Neuron (in vitro differentiated cells): ENCODE measurements at regions not wholly inside any gene's neighbourhood (a gene's known extent, or its start where the extent isn't known, plus 50 kb on each side); places are given as distances from the start of the nearest gene placed in this dataset.
"Not testable (repeated sequence)": the region's sequence is repeated elsewhere in the genome, so short reads cannot be mapped to it uniquely, and the experiment has no call there.

Experiments
- H2AFZ ChIP-seq: one replicate; pipeline ENCODE4 v1.6.1; 2013; ENCODE audit warnings: low read depth, mild to moderate bottlenecking, inconsistent platforms, low read length, moderate library complexity
- H3K27me3 ChIP-seq: one replicate; pipeline ENCODE4 v1.6.1; 2013; ENCODE audit warnings: low read length; ENCODE audit not compliant: insufficient read depth
- H3K36me3 ChIP-seq: one replicate; pipeline ENCODE4 v1.6.1; 2013; ENCODE audit warnings: low read length; ENCODE audit not compliant: insufficient read depth
- H3K4me1 ChIP-seq: one replicate; pipeline ENCODE4 v1.6.1; 2013; ENCODE audit warnings: low read length; ENCODE audit not compliant: insufficient read depth
- H3K4me3 ChIP-seq: 2 replicates; pipeline ENCODE4 v1.5.1; 2013; ENCODE audit warnings: mild to moderate bottlenecking, low read length, moderate library complexity
- H3K9me3 ChIP-seq: one replicate; pipeline ENCODE4 v1.6.1; 2013; ENCODE audit warnings: low read length

DNA sequence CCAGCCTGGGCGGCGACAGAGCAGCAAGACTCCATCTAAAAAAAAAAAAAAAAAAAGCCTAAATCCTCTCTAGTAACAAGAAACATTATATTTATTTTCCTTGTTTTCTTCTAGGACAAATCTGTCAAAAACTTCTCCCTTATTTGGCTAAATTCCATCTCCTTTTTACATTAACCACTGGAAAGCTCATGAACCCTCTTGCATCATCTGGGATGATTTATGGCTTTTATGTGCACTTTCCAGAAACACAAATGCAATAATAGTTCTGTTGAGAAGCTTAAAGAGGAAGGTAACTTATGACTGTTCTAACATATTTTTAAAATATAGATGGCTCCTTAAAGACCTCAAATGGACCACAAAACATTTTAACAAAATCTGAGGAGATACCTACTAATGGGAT, 526.1 kb upstream of the SPTLC3 start:
- H3K36me3 ChIP-seq, result no peaks in the 10 kb centered on the region
- no peaks in the 10 kb centered on the region for H3K4me1 ChIP-seq
- no peak overlapping the region for H3K4me3 ChIP-seq
- H3K27me3 ChIP-seq, result no peaks in the 10 kb centered on the region
- no peak overlapping the region for H2AFZ ChIP-seq
- no peaks in the 10 kb centered on the region for H3K9me3 ChIP-seq

GRCh38 chr20:12502443-12502842, 506.3 kb upstream of the SPTLC3 start:
- H3K4me1 ChIP-seq, result no peaks in the 10 kb centered on the region
- H2AFZ ChIP-seq, result no peak overlapping the region
- no peaks in the 10 kb centered on the region for H3K27me3 ChIP-seq
- no peaks in the 10 kb centered on the region for H3K36me3 ChIP-seq
- no peak overlapping the region for H3K4me3 ChIP-seq
- H3K9me3 ChIP-seq, result no peaks in the 10 kb centered on the region

DNA sequence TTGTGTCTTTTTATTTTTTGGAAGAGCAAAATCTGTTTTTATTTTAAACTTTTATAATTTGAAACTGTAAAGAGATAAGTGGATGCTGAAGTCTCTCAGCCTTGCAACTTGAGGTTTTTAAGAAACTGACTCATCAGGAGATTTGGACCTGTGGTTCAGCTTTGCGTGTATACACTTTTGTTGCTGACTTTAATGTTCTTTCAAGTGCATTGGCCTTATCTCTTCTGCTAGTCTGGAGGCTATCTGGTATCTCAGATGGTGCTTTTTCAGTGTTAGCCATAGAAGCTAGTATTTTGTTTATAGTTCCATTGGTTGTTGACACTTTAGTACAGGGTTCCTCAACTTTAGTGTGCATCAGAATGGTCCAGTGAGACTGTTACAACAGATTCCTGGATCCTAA, 504.0 kb upstream of the SPTLC3 start:
- Histone ChIP-seq H2AFZ (no peak overlapping the region), H3K4me1 (no peaks in the 10 kb centered on the region), H3K9me3 (no peaks in the 10 kb centered on the region), H3K36me3 (no peaks in the 10 kb centered on the region), H3K27me3 (no peaks in the 10 kb centered on the region), H3K4me3 (no peak overlapping the region)

- Histone ChIP-seq H3K27me3 (no peaks in the 10 kb centered on the region), H3K4me3 (no peak overlapping the region), H3K36me3 (no peaks in the 10 kb centered on the region), H3K4me1 (no peaks in the 10 kb centered on the region), H2AFZ (no peak overlapping the region), H3K9me3 (no peaks in the 10 kb centered on the region)
Observed at GRCh38 chr20:12511499-12511898, 497.3 kb upstream of the SPTLC3 start.

DNA sequence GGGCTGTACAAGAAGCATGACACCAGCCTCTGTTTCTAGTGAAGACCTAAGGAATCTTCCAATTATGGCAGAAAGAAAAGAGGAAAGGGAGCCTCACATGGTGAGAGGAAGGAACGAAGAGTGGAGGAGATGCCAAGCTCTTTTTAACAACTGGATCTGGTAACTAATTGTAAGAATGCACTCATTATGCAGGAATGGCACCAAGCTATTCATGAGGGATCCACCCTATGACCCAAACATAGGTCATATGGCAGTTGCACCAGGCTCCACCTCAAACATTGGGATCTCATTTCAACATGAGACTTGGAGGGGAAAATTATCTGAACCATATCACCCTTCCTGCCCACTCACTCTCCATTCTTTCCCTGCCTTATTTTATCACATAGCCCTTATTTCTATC, 496.0 kb upstream of the SPTLC3 start:
- H3K4me3 ChIP-seq, result no peak overlapping the region
- H3K36me3 ChIP-seq, result no peaks in the 10 kb centered on the region
- H2AFZ ChIP-seq, result no peak overlapping the region
- H3K27me3 ChIP-seq, result no peaks in the 10 kb centered on the region
- H3K4me1 ChIP-seq, result no peaks in the 10 kb centered on the region
- no peaks in the 10 kb centered on the region for H3K9me3 ChIP-seq

DNA sequence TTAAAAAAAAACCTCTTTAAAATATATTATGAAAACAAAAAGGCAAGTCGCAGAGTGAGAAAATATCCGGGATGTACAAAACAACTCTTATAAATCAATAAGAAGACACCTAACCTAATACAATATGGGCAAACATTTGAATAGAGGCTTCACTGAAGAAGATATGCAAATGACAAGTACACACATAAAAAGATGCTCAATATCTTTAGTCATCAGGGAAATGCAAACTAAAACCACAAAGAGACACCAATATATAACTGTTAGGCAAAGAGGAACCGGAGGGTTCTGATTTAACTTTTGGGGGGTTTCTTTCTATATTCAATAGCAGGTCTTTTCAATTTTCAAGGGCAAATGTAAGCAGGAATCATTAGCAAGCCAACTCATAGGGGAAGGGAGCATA, 480.7 kb upstream of the SPTLC3 start:
- Histone ChIP-seq H3K36me3 (no peaks in the 10 kb centered on the region), H2AFZ (no peak overlapping the region), H3K27me3 (no peaks in the 10 kb centered on the region), H3K4me3 (no peak overlapping the region), H3K9me3 (no peaks in the 10 kb centered on the region), H3K4me1 (no peaks in the 10 kb centered on the region)

GRCh38 chr20:12528591-12529041, 480.2 kb upstream of the SPTLC3 start:
- Histone ChIP-seq H3K4me1 (no peaks in the 10 kb centered on the region), H2AFZ (no peak overlapping the region), H3K36me3 (no peaks in the 10 kb centered on the region), H3K27me3 (no peaks in the 10 kb centered on the region), H3K9me3 (no peaks in the 10 kb centered on the region), H3K4me3 (no peak overlapping the region)

- no peaks in the 10 kb centered on the region for H3K36me3 ChIP-seq
- no peak overlapping the region for H2AFZ ChIP-seq
- no peaks in the 10 kb centered on the region for H3K9me3 ChIP-seq
- no peak overlapping the region for H3K4me3 ChIP-seq
- no peaks in the 10 kb centered on the region for H3K4me1 ChIP-seq
- no peaks in the 10 kb centered on the region for H3K27me3 ChIP-seq
Observed at GRCh38 chr20:12531626-12532025, 477.1 kb upstream of the SPTLC3 start.

- H2AFZ ChIP-seq, result no peak overlapping the region
- H3K36me3 ChIP-seq, result no peaks in the 10 kb centered on the region
- H3K27me3 ChIP-seq, result no peaks in the 10 kb centered on the region
- H3K4me3 ChIP-seq, result no peak overlapping the region
- H3K4me1 ChIP-seq, result no peaks in the 10 kb centered on the region
- no peaks in the 10 kb centered on the region for H3K9me3 ChIP-seq
Observed at GRCh38 chr20:12535316-12535715, 473.5 kb upstream of the SPTLC3 start.

DNA sequence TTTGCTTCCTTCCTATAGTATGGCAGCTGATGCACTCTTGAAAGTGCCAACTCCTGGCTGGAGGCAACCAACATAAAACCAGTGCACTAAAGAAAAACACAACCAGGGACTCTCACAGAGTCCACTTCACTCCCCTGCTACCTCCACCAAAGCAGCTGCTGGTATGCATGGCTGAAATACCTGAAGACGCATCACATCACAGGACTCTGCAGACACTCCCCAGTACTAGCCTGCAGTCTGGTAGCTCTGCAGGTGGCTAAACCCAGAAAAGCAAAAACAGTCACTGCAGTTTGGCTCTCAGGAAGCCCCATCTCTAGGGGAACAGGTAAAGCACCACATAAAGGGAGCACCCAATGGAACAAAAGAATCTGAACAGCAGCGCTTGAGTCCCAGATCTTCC, 473.0 kb upstream of the SPTLC3 start:
- Histone ChIP-seq H2AFZ (no peak overlapping the region), H3K27me3 (no peaks in the 10 kb centered on the region), H3K4me1 (no peaks in the 10 kb centered on the region), H3K36me3 (no peaks in the 10 kb centered on the region), H3K9me3 (no peaks in the 10 kb centered on the region), H3K4me3 (no peak overlapping the region)

- H2AFZ ChIP-seq, result no peak overlapping the region
- no peak overlapping the region for H3K4me3 ChIP-seq
- H3K36me3 ChIP-seq, result no peaks in the 10 kb centered on the region
- H3K27me3 ChIP-seq, result no peaks in the 10 kb centered on the region
- H3K9me3 ChIP-seq, result no peaks in the 10 kb centered on the region
- no peaks in the 10 kb centered on the region for H3K4me1 ChIP-seq
Observed at GRCh38 chr20:12554426-12554825, 454.3 kb upstream of the SPTLC3 start.

DNA sequence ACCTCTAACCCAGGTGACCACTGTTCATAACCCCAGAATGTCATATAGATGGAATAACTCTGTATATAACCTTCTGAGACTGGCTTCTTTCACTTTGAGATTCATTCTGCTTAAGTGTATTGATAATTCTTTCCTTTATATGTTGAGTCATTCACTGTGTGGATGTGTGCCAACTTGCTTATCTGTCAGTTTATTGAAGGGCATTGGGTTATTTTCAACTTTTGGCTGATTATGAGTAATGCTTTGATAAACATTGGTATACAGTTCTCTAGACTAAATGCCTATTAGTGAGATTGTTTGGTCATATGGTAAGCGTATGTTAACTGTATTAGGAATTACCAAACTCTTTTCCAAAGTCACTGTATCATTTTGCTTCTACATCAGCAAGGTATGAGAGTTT, 453.4 kb upstream of the SPTLC3 start:
- H2AFZ ChIP-seq, result no peak overlapping the region
- H3K27me3 ChIP-seq, result no peaks in the 10 kb centered on the region
- H3K9me3 ChIP-seq, result no peaks in the 10 kb centered on the region
- H3K36me3 ChIP-seq, result no peaks in the 10 kb centered on the region
- no peak overlapping the region for H3K4me3 ChIP-seq
- H3K4me1 ChIP-seq, result no peaks in the 10 kb centered on the region

GRCh38 chr20:12555849-12556248, 452.9 kb upstream of the SPTLC3 start:
- H3K9me3 ChIP-seq, H3K36me3 ChIP-seq, H3K27me3 ChIP-seq, H2AFZ ChIP-seq, H3K4me3 ChIP-seq, H3K4me1 ChIP-seq: not testable (repeated sequence)

DNA sequence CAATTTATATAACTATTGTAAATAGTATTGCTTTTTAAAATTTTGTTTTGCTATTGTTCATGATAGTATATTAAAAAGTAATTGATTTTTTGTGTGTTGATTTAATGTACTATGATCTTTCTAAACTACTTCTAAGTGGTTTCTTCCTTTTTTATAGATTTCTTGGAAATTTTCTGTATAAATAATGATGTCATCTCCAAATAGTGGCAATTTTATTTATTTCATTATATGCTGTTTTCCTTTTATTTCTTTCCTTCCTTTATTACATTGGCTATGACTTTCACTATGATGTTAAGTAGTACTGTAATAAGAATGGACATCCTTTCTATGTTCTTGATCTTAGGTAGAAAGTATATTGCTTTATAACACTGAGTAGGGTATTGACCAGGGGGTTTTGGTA, 451.5 kb upstream of the SPTLC3 start:
- Histone ChIP-seq H2AFZ (no peak overlapping the region), H3K27me3 (no peaks in the 10 kb centered on the region), H3K4me1 (no peaks in the 10 kb centered on the region), H3K36me3 (no peaks in the 10 kb centered on the region), H3K9me3 (no peaks in the 10 kb centered on the region), H3K4me3 (no peak overlapping the region)
